ENCODE measurements at regions not wholly inside any gene's neighbourhood (a gene's known extent, or its start where the extent isn't known, plus 50 kb on each side); places are given as distances from the start of the nearest gene placed in this dataset.

GRCh38 chr2:223457301-223457700 is 144.9 kb downstream of the SCG2 start:
- TF ChIP-seq CTCF (IDR thresholded peaks at IDR 0.05) = no peak
- Histone ChIP-seq H3K36me3 (no peaks in the 10 kb centered on the region), H3K27ac (no peak overlapping the region), H3K9me3 (no peaks in the 10 kb centered on the region), H3K4me1 (no peaks in the 10 kb centered on the region), H3K4me3 (no peak overlapping the region), H3K27me3 (ENCODE audit: low read depth) (no peaks in the 10 kb centered on the region)
- intact Hi-C loops (cut with DNase I) = no loop called here
- ATAC-seq (no peak), DNase-seq (no peak)

- no peak for DNase-seq
- no peak overlapping the region for H3K27ac ChIP-seq
- H3K4me3 ChIP-seq = no peak overlapping the region
- no peaks in the 10 kb centered on the region for H3K27me3 ChIP-seq (ENCODE audit: low read depth)
- H3K4me1 ChIP-seq = no peaks in the 10 kb centered on the region
- no peak for ATAC-seq
- no peaks in the 10 kb centered on the region for H3K9me3 ChIP-seq
- H3K36me3 ChIP-seq = no peaks in the 10 kb centered on the region
- intact Hi-C loops (cut with DNase I) = no loop called here
- TF ChIP-seq CTCF (IDR thresholded peaks at IDR 0.05) = peak; percentile 38
Measured at GRCh38 chr2:223459328-223459939, 142.7 kb downstream of the SCG2 start.

GRCh38 chr2:223460209-223460608 is 142.0 kb downstream of the SCG2 start:
- Histone ChIP-seq H3K27ac (no peak overlapping the region), H3K27me3 (ENCODE audit: low read depth) (no peaks in the 10 kb centered on the region), H3K4me1 (peaks cover 5% of the 10 kb centered on the region), H3K36me3 (no peaks in the 10 kb centered on the region), H3K4me3 (no peak overlapping the region), H3K9me3 (no peaks in the 10 kb centered on the region)
- DNase-seq = no peak
- ATAC-seq = no peak
- no peak for TF ChIP-seq CTCF (IDR thresholded peaks at IDR 0.05)
- intact Hi-C loops (cut with DNase I) = no loop called here

GRCh38 chr2:223460774-223461211 is 141.4 kb downstream of the SCG2 start:
- DNase-seq (no peak), ATAC-seq (no peak)
- H3K27me3 ChIP-seq (ENCODE audit: low read depth) = no peaks in the 10 kb centered on the region
- H3K9me3 ChIP-seq = no peaks in the 10 kb centered on the region
- H3K36me3 ChIP-seq = no peaks in the 10 kb centered on the region
- no peak for TF ChIP-seq CTCF (IDR thresholded peaks at IDR 0.05)
- H3K4me1 ChIP-seq = peaks cover 10% of the 10 kb centered on the region
- intact Hi-C loops (cut with DNase I) = no loop called here
- H3K27ac ChIP-seq = no peak overlapping the region
- H3K4me3 ChIP-seq = no peak overlapping the region

- DNase-seq (no peak), ATAC-seq (no peak)
- no peak overlapping the region for H3K4me3 ChIP-seq
- no peak for TF ChIP-seq CTCF (IDR thresholded peaks at IDR 0.05)
- no peak overlapping the region for H3K27ac ChIP-seq
- H3K4me1 ChIP-seq = peaks cover 10% of the 10 kb centered on the region
- H3K9me3 ChIP-seq = no peaks in the 10 kb centered on the region
- H3K36me3 ChIP-seq = no peaks in the 10 kb centered on the region
- intact Hi-C loops (cut with DNase I) = no loop called here
- no peaks in the 10 kb centered on the region for H3K27me3 ChIP-seq (ENCODE audit: low read depth)
Measured at GRCh38 chr2:223464071-223464470, 138.1 kb downstream of the SCG2 start.
